Large intestine (tissue), 3 donors: ENCODE measurements at regions not wholly inside any gene's neighbourhood (a gene's known extent, or its start where the extent isn't known, plus 50 kb on each side); places are given as distances from the start of the nearest gene placed in this dataset.
"Not testable (repeated sequence)": the region's sequence is repeated elsewhere in the genome, so short reads cannot be mapped to it uniquely, and the experiment has no call there.

Source experiments
- DNase-seq, 2 donors: peaks; one replicate each; pipeline versions ENCODE4 v3.0.0 to v3.0.0-alpha.2; 2013
- H3K27ac ChIP-seq: one replicate; pipeline ENCODE4 v1.5.1; 2013; ENCODE audit warnings: low read length
- H3K27me3 ChIP-seq: 2 replicates; pipeline ENCODE4 v1.6.1; 2013; ENCODE audit warnings: low read length; ENCODE audit not compliant: control insufficient read depth, insufficient read depth
- H3K36me3 ChIP-seq: 2 replicates; pipeline ENCODE4 v1.6.1; 2013; ENCODE audit warnings: low read length; ENCODE audit not compliant: control insufficient read depth, insufficient read depth
- H3K4me1 ChIP-seq: one replicate; pipeline ENCODE4 v1.6.1; 2013; ENCODE audit warnings: low read length; ENCODE audit not compliant: control insufficient read depth, insufficient read depth
- H3K4me3 ChIP-seq: one replicate; pipeline ENCODE4 v1.5.1; 2013; ENCODE audit warnings: low read length
- H3K9me3 ChIP-seq: one replicate; pipeline ENCODE4 v1.6.1; 2013; ENCODE audit warnings: mild to moderate bottlenecking, low read depth, low read length, moderate library complexity; ENCODE audit not compliant: control insufficient read depth
- WGBS: methylation state at CpG from one replicate; pipeline ENCODE4 v1.1.5; 2013; ENCODE audit warnings: low lambda C conversion rate; ENCODE audit not compliant: insufficient coverage; 5-methylcytosine and 5-hydroxymethylcytosine counted together

DNA sequence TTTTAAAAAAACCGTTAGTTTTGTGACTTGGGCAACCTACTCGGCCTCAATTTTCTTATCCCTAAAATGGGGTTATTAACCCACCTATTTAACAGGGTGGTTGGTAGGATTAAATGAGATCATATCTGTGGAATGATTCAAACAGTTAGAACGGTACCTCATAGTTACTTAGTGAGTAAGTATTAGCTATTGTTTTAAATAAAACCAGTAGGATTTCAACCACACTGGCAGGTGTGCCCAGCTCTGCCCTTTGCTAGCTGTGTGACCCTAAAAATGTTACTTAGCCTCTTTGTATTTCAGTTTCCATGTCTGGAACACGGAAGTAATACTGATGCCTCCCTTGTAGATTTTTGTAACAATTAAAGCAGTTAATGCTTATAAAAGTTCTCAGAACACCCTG lies 225.8 kb upstream of the SPRY1 start:
- H3K27me3 ChIP-seq = no peaks in the 10 kb centered on the region

DNA sequence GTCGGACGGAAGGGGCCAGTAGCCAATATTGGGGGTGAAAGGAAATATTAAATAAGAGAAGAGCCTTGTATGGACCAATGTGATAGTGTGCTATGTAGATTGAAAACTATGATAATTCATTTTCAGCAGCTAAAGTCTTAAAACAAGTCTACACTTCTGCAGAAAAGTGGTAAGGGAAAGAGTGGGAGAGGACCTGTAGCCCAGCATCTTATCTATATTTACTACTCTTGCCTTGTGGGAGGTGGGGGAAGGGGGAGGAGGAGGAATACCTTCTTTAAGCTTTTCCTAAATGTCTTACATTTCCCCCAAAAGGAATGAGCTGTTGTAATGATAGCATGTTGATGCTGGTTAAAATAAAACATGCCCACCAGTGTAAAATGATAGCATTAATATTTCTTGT lies 220.0 kb upstream of the SPRY1 start:
- DNase-seq = no peak
- H3K4me3 ChIP-seq = no peak overlapping the region
- WGBS = 100% methylated on average over 1 of the region's 2 CpGs

More for the DNA sequence above, 225.8 kb upstream of the SPRY1 start:
- Histone ChIP-seq H3K4me1 (no peaks in the 10 kb centered on the region), H3K9me3 (no peaks in the 10 kb centered on the region), H3K27ac (no peak overlapping the region), H3K36me3 (no peaks in the 10 kb centered on the region), H3K4me3 (no peak overlapping the region)
- 95% methylated on average over 4 of the region's 4 CpGs for WGBS
- no peak for DNase-seq

DNA sequence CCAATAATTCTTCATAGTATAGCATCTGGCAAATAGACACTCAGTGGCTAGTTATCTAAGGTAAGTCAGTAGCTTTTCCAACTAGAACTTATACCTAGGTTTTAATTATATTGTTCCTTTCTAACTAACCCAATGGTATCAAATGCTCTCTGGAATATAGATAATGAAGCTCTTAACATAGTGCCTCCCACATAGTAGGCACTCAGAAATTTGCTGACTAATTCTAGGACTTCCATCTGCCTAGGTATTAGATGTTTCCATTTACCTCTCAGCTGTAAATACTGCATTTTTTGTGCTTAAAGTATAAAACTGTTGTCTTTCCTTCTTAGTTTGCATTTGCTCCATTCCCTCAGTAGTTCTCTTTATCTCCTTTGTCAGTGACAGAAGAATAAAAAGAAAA lies 214.3 kb upstream of the SPRY1 start:
- no peak for DNase-seq
- Histone ChIP-seq H3K27me3 (no peaks in the 10 kb centered on the region), H3K9me3 (no peaks in the 10 kb centered on the region), H3K4me3 (no peak overlapping the region), H3K36me3 (no peaks in the 10 kb centered on the region), H3K4me1 (no peaks in the 10 kb centered on the region), H3K27ac (no peak overlapping the region)

More for the DNA sequence above, 220.0 kb upstream of the SPRY1 start:
- H3K36me3 ChIP-seq = no peaks in the 10 kb centered on the region
- no peaks in the 10 kb centered on the region for H3K27me3 ChIP-seq
- H3K4me1 ChIP-seq = no peaks in the 10 kb centered on the region
- no peak overlapping the region for H3K27ac ChIP-seq
- no peaks in the 10 kb centered on the region for H3K9me3 ChIP-seq

DNA sequence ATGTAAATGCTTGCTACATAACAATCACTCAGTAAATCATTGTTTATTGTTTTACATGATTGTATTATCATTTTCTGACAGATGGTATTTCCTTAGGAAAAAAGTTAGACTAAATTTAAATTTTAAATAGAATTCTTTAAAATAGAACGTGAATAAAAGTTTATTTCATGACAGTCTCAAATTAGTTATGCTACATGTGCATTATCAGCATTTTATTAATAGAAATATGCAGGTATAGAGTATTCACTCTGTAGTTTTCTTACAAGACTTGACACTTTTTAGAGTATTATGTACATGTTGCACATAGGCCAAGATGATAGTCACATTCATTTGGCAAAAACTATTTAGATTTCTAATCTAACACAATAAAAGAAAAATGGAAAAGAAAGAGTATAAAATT lies 213.3 kb upstream of the SPRY1 start:
- Histone ChIP-seq H3K36me3 (no peaks in the 10 kb centered on the region), H3K4me3 (no peak overlapping the region), H3K9me3 (no peaks in the 10 kb centered on the region), H3K27me3 (no peaks in the 10 kb centered on the region), H3K27ac (no peak overlapping the region), H3K4me1 (no peaks in the 10 kb centered on the region)
- 86% methylated on average over 1 of the region's 1 CpG for WGBS
- DNase-seq = no peak

DNA sequence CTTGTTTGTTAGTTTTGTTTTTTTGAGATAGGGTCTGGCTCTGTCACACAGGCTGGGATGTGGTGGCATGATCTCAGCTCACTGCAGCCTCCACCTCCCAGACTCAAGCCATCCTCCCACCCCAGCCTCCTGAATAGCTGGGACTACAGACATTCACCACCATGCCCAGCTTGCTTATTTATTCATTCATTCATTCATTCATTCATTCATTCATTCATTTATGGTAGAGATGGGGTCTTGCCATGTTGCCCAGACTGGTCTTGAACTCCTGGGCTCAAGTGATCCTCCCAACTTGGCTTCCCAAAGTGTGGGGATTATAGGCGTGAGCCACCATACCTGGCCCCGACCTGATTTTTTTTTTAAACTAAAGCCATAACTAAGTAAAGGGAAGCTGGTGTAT lies 212.8 kb upstream of the SPRY1 start:
- not testable (repeated sequence) for H3K4me1 ChIP-seq, H3K4me3 ChIP-seq, H3K36me3 ChIP-seq, H3K27me3 ChIP-seq, H3K9me3 ChIP-seq, DNase-seq, H3K27ac ChIP-seq
- WGBS = no CpG with 5 or more reads among the region's 2 CpGs

DNA sequence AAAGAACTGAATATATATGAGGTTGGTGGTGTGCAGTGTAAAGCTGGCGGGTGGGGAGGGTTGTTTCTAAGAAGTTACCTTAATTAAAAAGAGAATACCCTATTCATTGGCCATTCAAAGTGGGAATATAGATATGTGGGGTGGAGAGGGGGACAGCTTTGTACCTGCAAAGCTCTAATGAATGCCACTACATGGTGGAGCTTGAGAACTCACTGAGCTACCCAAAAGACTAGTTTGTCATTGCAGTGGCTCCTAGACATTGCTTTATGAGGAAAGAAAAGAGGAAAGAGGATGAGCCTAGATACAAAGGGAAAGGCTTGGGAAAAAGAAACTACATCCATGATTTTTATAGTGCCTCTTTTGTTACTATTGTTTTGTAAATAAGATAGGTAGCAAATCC lies 209.9 kb upstream of the SPRY1 start:
- Histone ChIP-seq H3K4me3 (no peak overlapping the region), H3K27ac (no peak overlapping the region), H3K4me1 (no peaks in the 10 kb centered on the region), H3K36me3 (no peaks in the 10 kb centered on the region), H3K27me3 (no peaks in the 10 kb centered on the region), H3K9me3 (no peaks in the 10 kb centered on the region)
- DNase-seq = no peak
- 100% methylated on average over 1 of the region's 1 CpG for WGBS

DNA sequence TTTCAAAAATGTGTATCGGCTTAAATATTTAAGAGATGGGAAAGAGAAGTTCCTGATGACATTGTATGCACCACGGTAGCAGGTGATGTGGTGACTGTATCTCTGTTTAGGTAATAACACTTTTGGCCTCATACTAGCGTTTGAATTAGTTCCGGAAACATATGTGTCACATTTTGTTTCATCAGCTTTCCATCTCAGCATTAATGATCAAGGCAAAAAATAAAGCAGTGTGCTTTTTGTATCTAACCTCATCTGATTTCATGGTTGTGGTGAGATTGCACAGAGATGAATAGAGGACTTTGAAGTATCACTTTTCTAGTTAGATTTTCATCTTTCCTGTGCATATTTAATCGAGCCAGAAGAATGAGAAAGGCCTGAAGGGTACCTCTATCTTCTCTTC lies 206.4 kb upstream of the SPRY1 start:
- 80% methylated on average over 1 of the region's 5 CpGs for WGBS
- no peak for DNase-seq

DNA sequence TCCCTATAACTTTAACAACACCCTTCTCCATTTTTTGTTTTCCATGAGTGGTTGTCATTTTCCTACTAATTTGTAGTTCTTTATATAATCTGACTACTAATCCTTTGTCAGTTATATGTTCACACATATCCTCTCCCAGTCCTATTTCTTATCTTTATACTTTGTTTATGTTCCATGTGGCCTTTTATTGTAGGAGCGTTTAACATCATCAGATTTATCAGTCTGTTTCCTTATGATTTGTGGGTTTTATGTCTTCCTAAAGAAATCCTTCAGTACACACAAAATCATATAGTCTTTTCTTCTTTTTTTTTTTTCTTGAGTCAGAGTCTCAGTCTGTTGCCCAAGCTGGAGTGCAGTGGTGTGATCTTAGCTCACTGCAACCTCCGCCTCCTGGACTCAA lies 204.9 kb upstream of the SPRY1 start:
- no peaks in the 10 kb centered on the region for H3K27me3 ChIP-seq
- H3K27ac ChIP-seq = no peak overlapping the region
- no peaks in the 10 kb centered on the region for H3K36me3 ChIP-seq
- WGBS = 14% methylated on average over 1 of the region's 2 CpGs
- H3K4me1 ChIP-seq = no peaks in the 10 kb centered on the region
- no peak for DNase-seq
- H3K9me3 ChIP-seq = no peaks in the 10 kb centered on the region
- no peak overlapping the region for H3K4me3 ChIP-seq

More for the DNA sequence above, 206.4 kb upstream of the SPRY1 start:
- Histone ChIP-seq H3K27ac (no peak overlapping the region), H3K27me3 (no peaks in the 10 kb centered on the region), H3K9me3 (no peaks in the 10 kb centered on the region), H3K4me3 (no peak overlapping the region), H3K36me3 (no peaks in the 10 kb centered on the region), H3K4me1 (no peaks in the 10 kb centered on the region)

DNA sequence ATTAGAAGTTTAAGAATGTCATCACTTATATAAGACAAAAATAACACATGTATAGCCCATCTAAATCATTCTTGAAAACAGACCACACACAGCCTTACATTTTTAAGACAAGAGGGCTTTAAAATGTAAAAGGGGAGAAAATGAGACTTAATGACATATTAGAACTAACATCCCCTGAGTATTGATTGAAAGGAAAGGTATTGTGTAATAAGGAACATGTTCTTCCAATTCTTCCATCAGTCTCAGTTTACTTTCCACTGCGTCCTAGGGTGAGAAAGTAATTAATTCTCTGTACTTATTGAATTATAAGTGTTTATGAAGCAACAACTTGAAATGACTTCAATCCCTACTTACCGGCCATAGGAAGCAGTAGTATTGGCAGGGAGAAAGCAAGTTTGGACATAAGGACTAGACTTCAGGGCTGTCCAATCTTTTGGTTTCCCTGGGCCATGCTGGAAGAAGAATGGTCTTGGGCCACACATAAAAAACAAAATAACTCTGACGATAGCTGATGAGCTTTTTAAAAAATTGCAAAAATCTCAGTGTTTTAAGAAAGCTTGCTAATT lies 202.7 kb upstream of the SPRY1 start:
- H3K9me3 ChIP-seq = no peaks in the 10 kb centered on the region
- H3K27ac ChIP-seq = no peak overlapping the region
- H3K27me3 ChIP-seq = no peaks in the 10 kb centered on the region
- no peak for DNase-seq
- no peak overlapping the region for H3K4me3 ChIP-seq
- WGBS = 100% methylated on average over 2 of the region's 3 CpGs
- no peaks in the 10 kb centered on the region for H3K36me3 ChIP-seq
- no peaks in the 10 kb centered on the region for H3K4me1 ChIP-seq

DNA sequence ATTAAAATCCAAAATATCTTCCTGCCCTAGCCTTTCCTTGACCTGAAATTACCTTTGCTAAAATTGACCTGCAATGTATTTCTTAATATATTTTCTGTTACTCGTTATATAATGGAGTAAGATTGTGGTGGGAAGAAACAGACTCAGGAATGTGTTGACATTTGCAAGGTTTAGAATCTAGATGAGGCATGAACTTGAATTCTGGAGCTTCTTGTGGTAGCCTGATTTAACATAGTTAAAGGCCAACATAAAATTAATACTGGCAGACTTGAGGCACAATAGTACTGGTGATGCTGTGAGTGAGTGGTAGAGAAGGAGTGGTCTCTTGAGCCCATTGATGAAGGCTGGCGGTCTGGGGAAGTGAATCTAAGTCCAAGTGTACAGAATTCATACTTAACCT lies 197.9 kb upstream of the SPRY1 start:
- Histone ChIP-seq H3K4me1 (no peaks in the 10 kb centered on the region), H3K36me3 (no peaks in the 10 kb centered on the region), H3K9me3 (no peaks in the 10 kb centered on the region), H3K27me3 (no peaks in the 10 kb centered on the region), H3K4me3 (no peak overlapping the region), H3K27ac (no peak overlapping the region)
- no peak for DNase-seq
- 86% methylated on average over 1 of the region's 2 CpGs for WGBS

DNA sequence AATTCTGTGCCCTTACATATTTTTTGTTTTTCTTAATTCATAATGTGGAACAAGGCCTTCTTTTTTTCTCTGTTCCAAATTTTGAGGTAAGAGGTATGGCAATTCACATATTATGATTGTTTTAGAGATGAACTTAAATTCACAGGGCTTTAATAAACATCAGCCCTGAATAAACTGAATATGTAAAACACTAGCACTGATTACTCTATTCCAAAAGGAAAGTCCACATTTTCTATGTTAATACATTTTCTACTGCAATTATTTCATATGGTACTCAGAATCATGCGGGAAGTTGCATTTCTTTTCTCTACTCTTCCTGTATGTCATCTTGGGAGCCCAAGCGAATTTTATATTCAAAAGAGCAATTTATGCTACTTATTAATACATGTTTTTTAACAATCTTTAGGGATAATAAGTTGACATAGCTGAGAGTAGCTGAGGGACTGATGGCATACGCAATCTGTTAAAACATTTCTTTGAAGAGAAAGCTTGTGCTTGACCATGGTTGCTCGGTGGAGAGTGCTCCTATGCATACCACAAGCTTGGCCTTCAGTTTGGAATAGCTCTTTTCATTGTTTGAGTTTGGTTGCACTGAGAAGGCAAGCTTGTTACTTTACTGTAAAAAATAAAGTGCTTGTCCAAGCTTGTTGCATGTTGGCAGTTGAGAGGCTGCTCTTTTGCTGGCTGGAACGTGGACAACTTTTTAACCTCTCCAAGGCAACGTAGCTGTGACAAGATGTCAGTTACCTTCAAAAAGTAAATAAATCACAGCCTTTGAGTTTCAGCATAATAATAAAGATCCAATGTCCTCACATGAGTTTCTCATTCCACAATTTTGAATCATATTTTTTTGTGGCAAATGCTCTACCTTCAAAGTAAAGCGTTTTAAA lies 196.3 kb upstream of the SPRY1 start:
- 95% methylated on average over 2 of the region's 7 CpGs for WGBS
- H3K27ac ChIP-seq = no peak overlapping the region
- H3K27me3 ChIP-seq = no peaks in the 10 kb centered on the region
- DNase-seq = no peak
- no peaks in the 10 kb centered on the region for H3K36me3 ChIP-seq
- H3K4me1 ChIP-seq = no peaks in the 10 kb centered on the region
- no peak overlapping the region for H3K4me3 ChIP-seq
- H3K9me3 ChIP-seq = no peaks in the 10 kb centered on the region
